Activated T-cell treated with anti-CD3 and anti-CD28 coated beads, Interleukin-2, amount 50 U/mL, for 72 hours (primary cell): ENCODE measurements at regions not wholly inside any gene's neighbourhood (a gene's known extent, or its start where the extent isn't known, plus 50 kb on each side); places are given as distances from the start of the nearest gene placed in this dataset.

Experiments
- ATAC-seq, 2 donors: fragments of 150-1000 bp; cut with Tn5 transposase; replicated peaks in 1 of 2; 2 replicates each; pipeline ENCODE4 v1.10.0; 2021; ENCODE audit warnings: moderate library complexity in 2 of 2, mild to moderate bottlenecking in 1 of 2
- DNase-seq, 2 donors: peaks; one replicate each; pipeline ENCODE4 v3.0.0; 2021 to 2022; ENCODE audit warnings: mixed read lengths in 1 of 2
- H3K27ac Mint-ChIP-seq: one replicate; pipeline ENCODE4 v1.8.0; 2022; ENCODE audit warnings: mild to moderate bottlenecking, moderate library complexity, mixed read lengths
- H3K27me3 Mint-ChIP-seq: one replicate; pipeline ENCODE4 v1.8.0; 2022; ENCODE audit warnings: low read depth, mixed read lengths
- H3K36me3 Mint-ChIP-seq, 2 donors: one replicate each; pipeline ENCODE4 v1.8.0; 2022; ENCODE audit warnings: mixed read lengths in 2 of 2, mild to moderate bottlenecking in 1 of 2; ENCODE audit not compliant: insufficient read depth in 2 of 2
- H3K4me1 Mint-ChIP-seq: one replicate; pipeline ENCODE4 v1.8.0; 2022; ENCODE audit warnings: low read depth, mixed read lengths
- H3K4me3 Mint-ChIP-seq, 2 donors: one replicate each; pipeline ENCODE4 v1.8.0; 2022; ENCODE audit warnings: mild to moderate bottlenecking in 2 of 2, mixed read lengths in 2 of 2, moderate library complexity in 2 of 2
- H3K9me3 Mint-ChIP-seq, 2 donors: one replicate each; pipeline ENCODE4 v1.8.0; 2022; ENCODE audit warnings: mixed read lengths in 2 of 2

GRCh38 chr2:146489386-146489785 lies 1355.4 kb upstream of the ACVR2A start:
- Mint-ChIP-seq H3K4me3 (no peak overlapping the region), H3K36me3 (no peaks in the 10 kb centered on the region), H3K4me1 (no peaks in the 10 kb centered on the region), H3K9me3 (peaks cover 3 to 4% of the 10 kb centered on the region in 2 donors), H3K27ac (no peak overlapping the region), H3K27me3 (no peaks in the 10 kb centered on the region)
- ATAC-seq, result no peak
- DNase-seq, result no peak

- H3K36me3 Mint-ChIP-seq, result no peaks in the 10 kb centered on the region
- ATAC-seq, result no peak
- H3K9me3 Mint-ChIP-seq, result peaks cover 0 to 3% of the 10 kb centered on the region in 2 donors
- no peaks in the 10 kb centered on the region for H3K4me1 Mint-ChIP-seq
- H3K4me3 Mint-ChIP-seq, result no peak overlapping the region
- no peaks in the 10 kb centered on the region for H3K27me3 Mint-ChIP-seq
- no peak for DNase-seq
- H3K27ac Mint-ChIP-seq, result no peak overlapping the region
Measured at GRCh38 chr2:146481629-146482028, 1363.2 kb upstream of the ACVR2A start.

- Mint-ChIP-seq H3K27me3 (no peaks in the 10 kb centered on the region), H3K4me1 (no peaks in the 10 kb centered on the region), H3K4me3 (no peak overlapping the region), H3K9me3 (peaks cover 0 to 3% of the 10 kb centered on the region in 2 donors), H3K36me3 (no peaks in the 10 kb centered on the region), H3K27ac (no peak overlapping the region)
- ATAC-seq (no peak), DNase-seq (no peak)
Measured at GRCh38 chr2:146477383-146477782, 1367.4 kb upstream of the ACVR2A start.

GRCh38 chr2:146468578-146468977 lies 1376.3 kb upstream of the ACVR2A start:
- peaks cover 0 to 2% of the 10 kb centered on the region in 2 donors for H3K36me3 Mint-ChIP-seq
- no peaks in the 10 kb centered on the region for H3K27me3 Mint-ChIP-seq

GRCh38 chr2:146467425-146467824 lies 1377.4 kb upstream of the ACVR2A start:
- ATAC-seq (no peak), DNase-seq (no peak)
- H3K36me3 Mint-ChIP-seq, result peaks cover 2% of the 10 kb centered on the region in 2 donors
- no peaks in the 10 kb centered on the region for H3K27me3 Mint-ChIP-seq
- no peaks in the 10 kb centered on the region for H3K4me1 Mint-ChIP-seq
- H3K27ac Mint-ChIP-seq, result no peak overlapping the region
- peaks cover 8 to 9% of the 10 kb centered on the region in 2 donors for H3K9me3 Mint-ChIP-seq
- no peak overlapping the region for H3K4me3 Mint-ChIP-seq

More at GRCh38 chr2:146468578-146468977, 1376.3 kb upstream of the ACVR2A start:
- Mint-ChIP-seq H3K4me1 (no peaks in the 10 kb centered on the region), H3K9me3 (peaks cover 4 to 9% of the 10 kb centered on the region in 2 donors), H3K27ac (no peak overlapping the region), H3K4me3 (no peak overlapping the region)
- ATAC-seq, result no peak
- DNase-seq, result no peak

GRCh38 chr2:146465460-146465859 lies 1379.4 kb upstream of the ACVR2A start:
- Mint-ChIP-seq H3K4me3 (no peak overlapping the region), H3K27ac (no peak overlapping the region), H3K4me1 (no peaks in the 10 kb centered on the region), H3K27me3 (no peaks in the 10 kb centered on the region), H3K36me3 (peaks cover 2% of the 10 kb centered on the region in 2 donors), H3K9me3 (peaks cover 14 to 18% of the 10 kb centered on the region in 2 donors)
- no peak for ATAC-seq
- no peak for DNase-seq

- DNase-seq (no peak), ATAC-seq (no peak)
- no peak overlapping the region for H3K4me3 Mint-ChIP-seq
- no peaks in the 10 kb centered on the region for H3K4me1 Mint-ChIP-seq
- H3K36me3 Mint-ChIP-seq, result peaks cover 2% of the 10 kb centered on the region in 2 donors
- H3K27me3 Mint-ChIP-seq, result no peaks in the 10 kb centered on the region
- peaks cover 16 to 25% of the 10 kb centered on the region in 2 donors for H3K9me3 Mint-ChIP-seq
- no peak overlapping the region for H3K27ac Mint-ChIP-seq
Measured at GRCh38 chr2:146461068-146461467, 1383.8 kb upstream of the ACVR2A start.

- no peaks in the 10 kb centered on the region for H3K27me3 Mint-ChIP-seq
- H3K27ac Mint-ChIP-seq, result no peak overlapping the region
- ATAC-seq, result no peak
- peaks cover 0 to 2% of the 10 kb centered on the region in 2 donors for H3K36me3 Mint-ChIP-seq
- no peak for DNase-seq
- H3K4me3 Mint-ChIP-seq, result no peak overlapping the region
- H3K4me1 Mint-ChIP-seq, result no peaks in the 10 kb centered on the region
- peaks cover 11 to 22% of the 10 kb centered on the region in 2 donors for H3K9me3 Mint-ChIP-seq
Measured at GRCh38 chr2:146458585-146458984, 1386.2 kb upstream of the ACVR2A start.

GRCh38 chr2:146457221-146457620 lies 1387.6 kb upstream of the ACVR2A start:
- Mint-ChIP-seq H3K36me3 (no peaks in the 10 kb centered on the region), H3K27ac (no peak overlapping the region), H3K4me3 (no peak overlapping the region), H3K4me1 (no peaks in the 10 kb centered on the region), H3K9me3 (peaks cover 11 to 17% of the 10 kb centered on the region in 2 donors), H3K27me3 (no peaks in the 10 kb centered on the region)
- ATAC-seq (no peak), DNase-seq (no peak)

- Mint-ChIP-seq H3K36me3 (no peaks in the 10 kb centered on the region), H3K4me3 (no peak overlapping the region), H3K4me1 (no peaks in the 10 kb centered on the region), H3K27me3 (no peaks in the 10 kb centered on the region), H3K27ac (no peak overlapping the region), H3K9me3 (peaks cover 6% of the 10 kb centered on the region in 2 donors)
- DNase-seq (no peak), ATAC-seq (no peak)
Measured at GRCh38 chr2:146455325-146455724, 1389.5 kb upstream of the ACVR2A start.

GRCh38 chr2:146451972-146452371 lies 1392.9 kb upstream of the ACVR2A start:
- no peak overlapping the region for H3K4me3 Mint-ChIP-seq
- H3K9me3 Mint-ChIP-seq, result peaks cover 0 to 1% of the 10 kb centered on the region in 2 donors
- no peaks in the 10 kb centered on the region for H3K4me1 Mint-ChIP-seq
- no peaks in the 10 kb centered on the region for H3K36me3 Mint-ChIP-seq
- ATAC-seq (no peak), DNase-seq (no peak)
- no peak overlapping the region for H3K27ac Mint-ChIP-seq
- H3K27me3 Mint-ChIP-seq, result no peaks in the 10 kb centered on the region

GRCh38 chr2:146450131-146450530 lies 1394.7 kb upstream of the ACVR2A start:
- no peak overlapping the region for H3K4me3 Mint-ChIP-seq
- H3K36me3 Mint-ChIP-seq, result no peaks in the 10 kb centered on the region
- H3K9me3 Mint-ChIP-seq, result no peaks in the 10 kb centered on the region
- H3K27me3 Mint-ChIP-seq, result no peaks in the 10 kb centered on the region
- no peak overlapping the region for H3K27ac Mint-ChIP-seq
- DNase-seq (no peak), ATAC-seq (no peak)
- H3K4me1 Mint-ChIP-seq, result no peaks in the 10 kb centered on the region

GRCh38 chr2:146444987-146445386 lies 1399.8 kb upstream of the ACVR2A start:
- Mint-ChIP-seq H3K4me1 (no peaks in the 10 kb centered on the region), H3K27ac (no peak overlapping the region), H3K4me3 (no peak overlapping the region), H3K36me3 (no peaks in the 10 kb centered on the region), H3K27me3 (no peaks in the 10 kb centered on the region), H3K9me3 (no peaks in the 10 kb centered on the region)
- DNase-seq (no peak), ATAC-seq (no peak)

GRCh38 chr2:146444085-146444484 lies 1400.7 kb upstream of the ACVR2A start:
- Mint-ChIP-seq H3K4me3 (no peak overlapping the region), H3K27ac (no peak overlapping the region), H3K27me3 (no peaks in the 10 kb centered on the region), H3K4me1 (no peaks in the 10 kb centered on the region), H3K9me3 (no peaks in the 10 kb centered on the region), H3K36me3 (no peaks in the 10 kb centered on the region)
- ATAC-seq (no peak), DNase-seq (no peak)
